Endodermal cell (in vitro differentiated cells): ENCODE measurements at regions not wholly inside any gene's neighbourhood (a gene's known extent, or its start where the extent isn't known, plus 50 kb on each side); places are given as distances from the start of the nearest gene placed in this dataset.
"Not testable (repeated sequence)": the region's sequence is repeated elsewhere in the genome, so short reads cannot be mapped to it uniquely, and the experiment has no call there.

ENCODE experiments used
- DNase-seq: peaks from one replicate; pipeline ENCODE4 v3.0.0-alpha.2; 2017
- H3K27ac ChIP-seq: 2 replicates; pipeline ENCODE4 v1.5.1; 2013; ENCODE audit warnings: mild to moderate bottlenecking, low read depth, low read length, moderate library complexity
- H3K27me3 ChIP-seq: 2 replicates; pipeline ENCODE4 v1.6.1; 2013; ENCODE audit warnings: mild to moderate bottlenecking, low read length, moderate library complexity; ENCODE audit not compliant: insufficient read depth, control insufficient read depth, poor library complexity, severe bottlenecking
- H3K36me3 ChIP-seq: 2 replicates; pipeline ENCODE4 v1.7.0; 2013; ENCODE audit warnings: mild to moderate bottlenecking, low read length, moderate library complexity; ENCODE audit not compliant: control insufficient read depth, insufficient read depth
- H3K4me1 ChIP-seq: one replicate; pipeline ENCODE4 v1.7.0; 2013; ENCODE audit warnings: low read length; ENCODE audit not compliant: control insufficient read depth, insufficient read depth
- H3K4me3 ChIP-seq: 2 replicates; pipeline ENCODE4 v1.5.1; 2013; ENCODE audit warnings: mild to moderate bottlenecking, low read length, moderate library complexity
- H3K9ac ChIP-seq: 2 replicates; pipeline ENCODE4 v1.6.1; 2013; ENCODE audit warnings: mild to moderate bottlenecking, low read length, moderate library complexity; ENCODE audit not compliant: poor library complexity, severe bottlenecking; ENCODE audit errors: extremely low read depth
- H3K9me3 ChIP-seq: 2 replicates; pipeline ENCODE4 v1.6.1; 2013; ENCODE audit warnings: mild to moderate bottlenecking, low read length, moderate library complexity; ENCODE audit not compliant: control insufficient read depth
- H3K27ac Mint-ChIP-seq: 2 replicates; pipeline ENCODE4 v1.8.0; 2020; ENCODE audit warnings: mixed read lengths
- H3K27me3 Mint-ChIP-seq: 2 replicates; pipeline ENCODE4 v1.8.0; 2021; ENCODE audit warnings: mild to moderate bottlenecking, mixed read lengths; ENCODE audit not compliant: insufficient read depth
- H3K36me3 Mint-ChIP-seq: 2 replicates; pipeline ENCODE4 v1.8.0; 2020; ENCODE audit warnings: low read depth, mixed read lengths
- H3K4me1 Mint-ChIP-seq: 2 replicates; pipeline ENCODE4 v1.8.0; 2020; ENCODE audit warnings: mixed read lengths
- H3K4me3 Mint-ChIP-seq: 2 replicates; pipeline ENCODE4 v1.8.0; 2020; ENCODE audit warnings: mild to moderate bottlenecking, moderate library complexity, mixed read lengths
- H3K9me3 Mint-ChIP-seq: 2 replicates; pipeline ENCODE4 v1.8.0; 2020; ENCODE audit warnings: mild to moderate bottlenecking, mixed read lengths
- WGBS, 2 experiments: methylation state at CpG; one replicate each; pipeline versions ENCODE4 v1.1.5 to v1.1.7; 2013; ENCODE audit warnings: missing lambda C conversion rate in 2 of 2, mixed read lengths in 1 of 2; ENCODE audit not compliant: insufficient coverage in 1 of 2, insufficient read length in 1 of 2; 5-methylcytosine and 5-hydroxymethylcytosine counted together
- TF ChIP-seq, protein P1 (sequence below): fragments of 200-600 bp; sonication (generic); conservative IDR thresholded peaks from 2 replicates; pipeline ENCODE4 v1.5.0; 2021; ENCODE audit warnings: antibody characterized with exemption, mild to moderate bottlenecking

- Mint-ChIP-seq H3K4me1 (peaks cover 22% of the 10 kb centered on the region), H3K4me3 (no peak overlapping the region), H3K27ac (no peak overlapping the region), H3K36me3 (peaks cover 4% of the 10 kb centered on the region), H3K9me3 (peaks cover 20% of the 10 kb centered on the region), H3K27me3 (peaks cover 6% of the 10 kb centered on the region)
- H3K27me3 ChIP-seq = no peaks in the 10 kb centered on the region
- H3K36me3 ChIP-seq = no peaks in the 10 kb centered on the region
- H3K4me1 ChIP-seq = no peaks in the 10 kb centered on the region
- peaks cover 21% of the 10 kb centered on the region for H3K9me3 ChIP-seq
- TF ChIP-seq, protein P1, sequence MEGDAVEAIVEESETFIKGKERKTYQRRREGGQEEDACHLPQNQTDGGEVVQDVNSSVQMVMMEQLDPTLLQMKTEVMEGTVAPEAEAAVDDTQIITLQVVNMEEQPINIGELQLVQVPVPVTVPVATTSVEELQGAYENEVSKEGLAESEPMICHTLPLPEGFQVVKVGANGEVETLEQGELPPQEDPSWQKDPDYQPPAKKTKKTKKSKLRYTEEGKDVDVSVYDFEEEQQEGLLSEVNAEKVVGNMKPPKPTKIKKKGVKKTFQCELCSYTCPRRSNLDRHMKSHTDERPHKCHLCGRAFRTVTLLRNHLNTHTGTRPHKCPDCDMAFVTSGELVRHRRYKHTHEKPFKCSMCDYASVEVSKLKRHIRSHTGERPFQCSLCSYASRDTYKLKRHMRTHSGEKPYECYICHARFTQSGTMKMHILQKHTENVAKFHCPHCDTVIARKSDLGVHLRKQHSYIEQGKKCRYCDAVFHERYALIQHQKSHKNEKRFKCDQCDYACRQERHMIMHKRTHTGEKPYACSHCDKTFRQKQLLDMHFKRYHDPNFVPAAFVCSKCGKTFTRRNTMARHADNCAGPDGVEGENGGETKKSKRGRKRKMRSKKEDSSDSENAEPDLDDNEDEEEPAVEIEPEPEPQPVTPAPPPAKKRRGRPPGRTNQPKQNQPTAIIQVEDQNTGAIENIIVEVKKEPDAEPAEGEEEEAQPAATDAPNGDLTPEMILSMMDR = no peak
- H3K9ac ChIP-seq = no peak overlapping the region
- H3K27ac ChIP-seq = no peak overlapping the region
- WGBS, 2 experiments = 64 to 71% methylated on average over 4 to 5 of the region's 5 CpGs
- no peak overlapping the region for H3K4me3 ChIP-seq
- peak; percentile 61 for DNase-seq
Observed at GRCh38 chr18:10101729-10102128, 187.9 kb downstream of the VAPA start.

- not testable (repeated sequence) for H3K27ac Mint-ChIP-seq, H3K27me3 ChIP-seq, H3K4me1 ChIP-seq, H3K4me3 ChIP-seq, H3K27me3 Mint-ChIP-seq, H3K9ac ChIP-seq, H3K4me3 Mint-ChIP-seq, H3K27ac ChIP-seq, H3K36me3 Mint-ChIP-seq, H3K36me3 ChIP-seq, DNase-seq
- peaks cover 17% of the 10 kb centered on the region for H3K4me1 Mint-ChIP-seq
- 33 to 77% methylated on average over 1 of the region's 1 CpG for WGBS, 2 experiments
- peaks cover 22% of the 10 kb centered on the region for H3K9me3 Mint-ChIP-seq
- peaks cover 21% of the 10 kb centered on the region for H3K9me3 ChIP-seq
Observed at GRCh38 chr18:10105118-10105517, 191.3 kb downstream of the VAPA start.

DNA sequence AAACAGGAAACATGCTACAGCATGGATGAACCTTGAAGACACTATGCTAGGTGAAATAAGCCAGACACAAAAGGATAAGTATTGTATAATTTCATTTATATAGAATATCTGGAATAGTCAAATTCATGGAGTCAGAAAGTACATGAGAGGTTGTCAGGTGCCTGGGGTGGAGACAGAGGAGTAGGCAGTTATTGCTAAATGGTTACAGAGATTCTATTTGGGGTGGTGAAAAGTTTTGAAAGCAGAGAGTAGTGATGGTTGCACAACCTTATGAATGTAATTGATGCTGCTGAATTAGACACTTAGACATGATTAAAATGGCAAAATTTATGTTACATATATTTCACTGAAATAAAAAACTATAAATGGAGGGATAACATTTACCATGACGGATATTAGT lies 197.4 kb downstream of the VAPA start:
- Histone ChIP-seq H3K27me3 (no peaks in the 10 kb centered on the region), H3K36me3 (no peaks in the 10 kb centered on the region), H3K4me1 (no peaks in the 10 kb centered on the region), H3K9ac (no peak overlapping the region), H3K4me3 (no peak overlapping the region), H3K9me3 (peaks cover 3% of the 10 kb centered on the region), H3K27ac (no peak overlapping the region)
- H3K9me3 Mint-ChIP-seq = peaks cover 3% of the 10 kb centered on the region
- no peaks in the 10 kb centered on the region for H3K36me3 Mint-ChIP-seq
- no peak for DNase-seq
- no peak overlapping the region for H3K4me3 Mint-ChIP-seq
- H3K27ac Mint-ChIP-seq = no peak overlapping the region
- WGBS, 2 experiments = 80 to 95% methylated on average over 1 of the region's 1 CpG
- H3K27me3 Mint-ChIP-seq = peaks cover 2% of the 10 kb centered on the region
- TF ChIP-seq, protein P1 = no peak
- H3K4me1 Mint-ChIP-seq = peaks cover 12% of the 10 kb centered on the region

- no peak overlapping the region for H3K9ac ChIP-seq
- no peak overlapping the region for H3K4me3 Mint-ChIP-seq
- DNase-seq = no peak
- H3K27ac Mint-ChIP-seq = no peak overlapping the region
- no peaks in the 10 kb centered on the region for H3K4me1 ChIP-seq
- no peak overlapping the region for H3K27ac ChIP-seq
- no peaks in the 10 kb centered on the region for H3K27me3 ChIP-seq
- H3K27me3 Mint-ChIP-seq = peaks cover 2% of the 10 kb centered on the region
- no peaks in the 10 kb centered on the region for H3K36me3 ChIP-seq
- no peaks in the 10 kb centered on the region for H3K36me3 Mint-ChIP-seq
- H3K4me3 ChIP-seq = no peak overlapping the region
- H3K9me3 Mint-ChIP-seq = peaks cover 1% of the 10 kb centered on the region
- H3K4me1 Mint-ChIP-seq = peaks cover 12% of the 10 kb centered on the region
- TF ChIP-seq, protein P1 = peak; percentile 28
- H3K9me3 ChIP-seq = no peaks in the 10 kb centered on the region
- 92 to 100% methylated on average over 4 to 10 of the region's 10 CpGs for WGBS, 2 experiments
Observed at GRCh38 chr18:10111944-10112343, 198.1 kb downstream of the VAPA start.
